Breast epithelium (tissue), 3 donors: ENCODE measurements at regions not wholly inside any gene's neighbourhood (a gene's known extent, or its start where the extent isn't known, plus 50 kb on each side); places are given as distances from the start of the nearest gene placed in this dataset.

Experiments
- CTCF ChIP-seq, 3 donors: fragments of 450-650 bp; IDR thresholded peaks; one replicate each; pipeline ENCODE4 v1.5.1; 2016 to 2017; ENCODE audit warnings: antibody characterized with exemption in 3 of 3, mild to moderate bottlenecking in 3 of 3, moderate library complexity in 3 of 3
- POLR2A ChIP-seq: fragments of 450-650 bp; IDR thresholded peaks from one replicate; pipeline ENCODE4 v1.6.1; 2016; ENCODE audit warnings: antibody characterized with exemption, mild to moderate bottlenecking, moderate library complexity
- POLR2AphosphoS5 ChIP-seq, 3 donors: sonication (generic); formaldehyde crosslinking; IDR thresholded peaks; one replicate each; pipeline ENCODE4 v1.6.1; 2017; ENCODE audit warnings: antibody characterized with exemption in 3 of 3

GRCh38 chr2:167334146-167334742 is 446.0 kb downstream of the XIRP2 start:
- TF ChIP-seq CTCF (IDR thresholded peaks at IDR 0.05) (no peak), POLR2A (no peak), POLR2AphosphoS5 (IDR thresholded peaks at IDR 0.05) (no peak)
